ENCODE measurements at regions not wholly inside any gene's neighbourhood (a gene's known extent, or its start where the extent isn't known, plus 50 kb on each side); places are given as distances from the start of the nearest gene placed in this dataset.

GRCh38 chr5:125429498-125429897 lies 683.1 kb upstream of the ZNF608 start:
- TF ChIP-seq CTCF (IDR thresholded peaks at IDR 0.05) (no peak), POLR2A (IDR thresholded peaks at IDR 0.05; ENCODE audit: low read depth) (no peak)

Data from esophagus muscularis mucosa (tissue), 3 donors.